PC-9 (cell line): ENCODE measurements at regions not wholly inside any gene's neighbourhood (a gene's known extent, or its start where the extent isn't known, plus 50 kb on each side); places are given as distances from the start of the nearest gene placed in this dataset.

Experiments used
- BruUV-seq: library from RNA; stranded (reverse); fragments of 400-500 nt; replicated peaks from 2 replicates; lab custom pipeline; 2021; lab: Mats Ljungman, UMichigan
- CTCF ChIA-PET: fragments of 300-600 bp; sonication (Branson Sonifier 250); formaldehyde crosslinking; loops from one replicate; lab custom pipeline; 2022; ENCODE audit warnings: antibody characterized with exemption; lab: Charles Lee
- POLR2A ChIA-PET: fragments of 300-600 bp; sonication (Branson Sonifier 250); formaldehyde crosslinking; loops from one replicate; lab custom pipeline; 2022; ENCODE audit warnings: antibody characterized with exemption; ENCODE audit not compliant: unreplicated experiment; lab: Charles Lee
- DNase-seq, 2 experiments: peaks; one replicate each; pipeline versions ENCODE4 v3.0.0 to v3.0.0-alpha.2; 2015 to 2022; ENCODE audit warnings: mixed read lengths in 1 of 2
- H2AFZ ChIP-seq: fragments of 200-600 bp; sonication (generic); 2 replicates; pipeline ENCODE4 v1.8.1; 2017; ENCODE audit warnings: antibody characterized with exemption
- H3F3A ChIP-seq: fragments of 200-600 bp; sonication (generic); 2 replicates; pipeline ENCODE4 v1.8.1; 2017; ENCODE audit warnings: antibody characterized with exemption, mild to moderate bottlenecking, low read depth; ENCODE audit not compliant: insufficient read depth
- H3K27ac ChIP-seq: fragments of 200-600 bp; sonication (generic); 2 replicates; pipeline ENCODE4 v1.6.1; 2016; ENCODE audit warnings: mixed run types
- H3K27me3 ChIP-seq: fragments of 200-600 bp; sonication (generic); 2 replicates; pipeline ENCODE4 v1.6.1; 2016; ENCODE audit warnings: low read depth, mixed run types; ENCODE audit not compliant: insufficient read depth
- H3K36me3 ChIP-seq: fragments of 200-600 bp; sonication (generic); 2 replicates; pipeline ENCODE4 v1.6.1; 2016; ENCODE audit warnings: low read depth, mixed run types
- H3K4me1 ChIP-seq: fragments of 200-600 bp; sonication (generic); replicated peaks from 2 replicates; pipeline ENCODE4 v1.6.1; 2016; ENCODE audit warnings: mixed run types; ENCODE audit not compliant: insufficient read depth
- H3K4me2 ChIP-seq: fragments of 200-600 bp; sonication (generic); 2 replicates; pipeline ENCODE4 v1.6.1; 2017; ENCODE audit warnings: mixed run types
- H3K4me3 ChIP-seq: fragments of 200-600 bp; sonication (generic); 2 replicates; pipeline ENCODE4 v1.6.1; 2016; ENCODE audit warnings: mixed run types
- H3K79me2 ChIP-seq: fragments of 200-600 bp; sonication (generic); 2 replicates; pipeline ENCODE4 v1.6.1; 2017; ENCODE audit warnings: low read depth, mixed run types
- H3K9me2 ChIP-seq: fragments of 200-600 bp; sonication (generic); 2 replicates; pipeline ENCODE4 v1.8.1; 2017; ENCODE audit warnings: mild to moderate bottlenecking; ENCODE audit not compliant: insufficient read depth
- H3K9me3 ChIP-seq: fragments of 200-600 bp; sonication (generic); 2 replicates; pipeline ENCODE4 v1.8.1; 2016; ENCODE audit warnings: low read depth; ENCODE audit not compliant: insufficient read depth
- H4K20me1 ChIP-seq: fragments of 200-600 bp; sonication (generic); 2 replicates; pipeline ENCODE4 v1.8.1; 2017; ENCODE audit not compliant: insufficient read depth
- EZH2 ChIP-seq: fragments of 200-600 bp; sonication (generic); IDR thresholded peaks from 2 replicates; pipeline ENCODE4 v1.8.0; 2017; ENCODE audit warnings: antibody characterized with exemption, low read depth
- intact Hi-C: fragments of 100-400 bp; cut with micrococcal nuclease; formaldehyde crosslinking; loops from one replicate; pipeline ENCODE4 v1.10.0; 2022; ENCODE audit not compliant: unreplicated experiment
- TF ChIP-seq, protein P1 (sequence below): fragments of 200-600 bp; sonication (generic); conservative IDR thresholded peaks from 2 replicates; pipeline ENCODE4 v1.6.1; 2017; ENCODE audit warnings: mixed run types, antibody characterized with exemption, mild to moderate bottlenecking, moderate library complexity

DNA sequence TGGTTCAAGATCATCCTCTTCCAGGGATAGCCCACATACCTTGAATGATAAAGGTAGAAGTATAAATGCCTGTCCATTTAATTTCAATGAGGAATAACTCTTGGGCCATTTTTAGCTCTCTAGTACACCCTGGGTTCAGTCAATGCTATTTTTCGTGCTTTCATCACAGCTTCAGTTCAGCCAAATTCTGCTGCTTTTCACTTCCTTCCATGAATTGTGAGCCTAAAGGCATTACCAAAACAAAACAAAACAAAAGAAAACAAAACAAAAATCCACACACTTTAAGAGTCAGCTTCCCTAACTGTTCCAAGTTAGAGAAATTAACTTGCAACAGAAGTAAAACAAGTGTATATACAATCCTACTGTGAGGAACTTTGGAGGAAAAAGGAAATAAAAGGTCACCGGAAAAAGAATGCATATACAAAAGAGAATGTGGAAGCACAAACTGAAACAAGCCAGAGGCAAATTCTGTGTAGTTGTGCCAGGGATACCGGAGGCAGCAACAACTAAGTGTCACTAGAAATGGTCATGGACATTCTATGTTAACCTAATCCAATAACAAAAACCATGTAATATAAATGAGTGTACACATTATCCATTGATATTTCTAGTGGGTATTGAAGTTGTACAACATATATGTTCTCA lies 423.1 kb downstream of the KCTD8 start:
- no peaks in the 10 kb centered on the region for H3K4me1 ChIP-seq
- no peaks in the 10 kb centered on the region for H3F3A ChIP-seq
- no peak overlapping the region for H3K4me2 ChIP-seq
- ChIA-PET POLR2A (no interaction called here), CTCF (no interaction called here)
- DNase-seq = no peak
- H3K4me3 ChIP-seq = no peak overlapping the region
- no TSS peak for BruUV-seq
- no peaks in the 10 kb centered on the region for H3K9me2 ChIP-seq
- no peaks in the 10 kb centered on the region for H3K79me2 ChIP-seq
- TF ChIP-seq, protein P1, sequence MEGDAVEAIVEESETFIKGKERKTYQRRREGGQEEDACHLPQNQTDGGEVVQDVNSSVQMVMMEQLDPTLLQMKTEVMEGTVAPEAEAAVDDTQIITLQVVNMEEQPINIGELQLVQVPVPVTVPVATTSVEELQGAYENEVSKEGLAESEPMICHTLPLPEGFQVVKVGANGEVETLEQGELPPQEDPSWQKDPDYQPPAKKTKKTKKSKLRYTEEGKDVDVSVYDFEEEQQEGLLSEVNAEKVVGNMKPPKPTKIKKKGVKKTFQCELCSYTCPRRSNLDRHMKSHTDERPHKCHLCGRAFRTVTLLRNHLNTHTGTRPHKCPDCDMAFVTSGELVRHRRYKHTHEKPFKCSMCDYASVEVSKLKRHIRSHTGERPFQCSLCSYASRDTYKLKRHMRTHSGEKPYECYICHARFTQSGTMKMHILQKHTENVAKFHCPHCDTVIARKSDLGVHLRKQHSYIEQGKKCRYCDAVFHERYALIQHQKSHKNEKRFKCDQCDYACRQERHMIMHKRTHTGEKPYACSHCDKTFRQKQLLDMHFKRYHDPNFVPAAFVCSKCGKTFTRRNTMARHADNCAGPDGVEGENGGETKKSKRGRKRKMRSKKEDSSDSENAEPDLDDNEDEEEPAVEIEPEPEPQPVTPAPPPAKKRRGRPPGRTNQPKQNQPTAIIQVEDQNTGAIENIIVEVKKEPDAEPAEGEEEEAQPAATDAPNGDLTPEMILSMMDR = no peak
- no peak for TF ChIP-seq EZH2
- intact Hi-C loops = no loop called here
- no peak overlapping the region for H2AFZ ChIP-seq
- H4K20me1 ChIP-seq = no peaks in the 10 kb centered on the region
- H3K27me3 ChIP-seq = no peaks in the 10 kb centered on the region
- no peaks in the 10 kb centered on the region for H3K9me3 ChIP-seq
- H3K36me3 ChIP-seq = no peaks in the 10 kb centered on the region
- no peak overlapping the region for H3K27ac ChIP-seq

DNA sequence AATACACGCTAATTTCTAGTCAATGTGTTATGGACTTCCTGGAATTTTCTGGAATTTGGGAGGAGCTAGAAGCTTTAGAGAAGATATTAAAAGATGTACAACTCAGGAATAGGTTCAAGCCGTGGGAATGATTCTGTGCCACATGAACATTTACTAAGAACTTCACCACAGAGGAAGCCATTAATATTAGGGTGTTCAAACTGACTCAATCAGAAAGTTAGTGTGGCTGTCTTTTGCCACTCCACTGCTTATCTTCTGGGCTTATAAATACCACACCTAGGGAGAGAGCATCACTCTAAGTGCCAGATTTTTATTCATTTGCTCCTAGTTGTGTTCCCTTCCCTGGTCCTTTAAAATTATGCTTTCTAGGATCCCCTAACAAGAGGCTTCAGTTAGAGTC lies 409.8 kb downstream of the KCTD8 start:
- intact Hi-C loops = no loop called here
- TF ChIP-seq, protein P1 = no peak
- no peak for TF ChIP-seq EZH2
- no peak overlapping the region for H2AFZ ChIP-seq

DNA sequence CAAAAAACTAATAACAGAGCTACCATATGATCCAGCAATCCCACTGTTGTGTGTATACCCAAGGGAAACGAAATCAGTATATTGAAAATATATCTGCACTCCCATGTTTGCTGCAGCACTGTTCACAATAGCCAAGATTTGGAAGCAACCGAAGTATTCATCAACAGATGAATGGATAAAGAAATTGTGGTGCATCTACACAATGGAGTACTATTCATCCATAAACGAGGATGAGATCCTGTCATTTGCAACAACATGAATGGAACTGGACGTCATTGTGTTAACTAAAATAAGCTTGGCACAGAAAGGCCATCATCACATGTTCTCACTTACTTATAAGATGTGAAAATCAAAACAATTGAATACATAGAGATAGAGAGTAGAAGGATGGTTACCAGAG lies 402.1 kb downstream of the KCTD8 start:
- Histone ChIP-seq H3F3A (no peaks in the 10 kb centered on the region), H4K20me1 (no peaks in the 10 kb centered on the region), H2AFZ (no peak overlapping the region), H3K4me3 (no peak overlapping the region), H3K79me2 (no peaks in the 10 kb centered on the region), H3K27me3 (no peaks in the 10 kb centered on the region), H3K9me2 (no peaks in the 10 kb centered on the region), H3K4me2 (no peak overlapping the region), H3K9me3 (no peaks in the 10 kb centered on the region), H3K4me1 (no peaks in the 10 kb centered on the region), H3K27ac (no peak overlapping the region), H3K36me3 (no peaks in the 10 kb centered on the region)
- intact Hi-C loops = no loop called here
- CTCF ChIA-PET = no interaction called here
- DNase-seq = no peak
- POLR2A ChIA-PET = no interaction called here
- no TSS peak for BruUV-seq
- TF ChIP-seq, protein P1 = no peak
- TF ChIP-seq EZH2 = no peak

More for the DNA sequence above, 409.8 kb downstream of the KCTD8 start:
- Histone ChIP-seq H4K20me1 (no peaks in the 10 kb centered on the region), H3K36me3 (no peaks in the 10 kb centered on the region), H3K4me3 (no peak overlapping the region), H3K79me2 (no peaks in the 10 kb centered on the region), H3K4me1 (no peaks in the 10 kb centered on the region), H3K27ac (no peak overlapping the region), H3K4me2 (no peak overlapping the region), H3F3A (no peaks in the 10 kb centered on the region), H3K9me3 (no peaks in the 10 kb centered on the region), H3K27me3 (no peaks in the 10 kb centered on the region), H3K9me2 (no peaks in the 10 kb centered on the region)
- ChIA-PET CTCF (no interaction called here), POLR2A (no interaction called here)
- DNase-seq = no peak
- no TSS peak for BruUV-seq
